Heart left ventricle (tissue), 16 donors: ENCODE measurements at regions not wholly inside any gene's neighbourhood (a gene's known extent, or its start where the extent isn't known, plus 50 kb on each side); places are given as distances from the start of the nearest gene placed in this dataset.

Experiments
- ATAC-seq, 4 donors: fragments of 200-7000 bp; cut with Tn5 transposase; one replicate each; pipeline ENCODE4 v1.9.1; 2020 to 2022; ENCODE audit warnings: moderate library complexity in 4 of 4, mild to moderate bottlenecking in 3 of 4, moderate number of reproducible peaks in 1 of 4
- DNase-seq, 5 donors: peaks; one replicate each; pipeline ENCODE4 v3.0.0-alpha.2; 2020
- H3K27ac ChIP-seq, 12 donors: fragments of 200-600 bp; sonication (generic) in 4 of 12; one replicate each; pipeline versions ENCODE4 v1.5.0 to v1.8.0; 2016 to 2022; ENCODE audit warnings: mild to moderate bottlenecking in 2 of 12
- H3K27me3 ChIP-seq, 9 donors: fragments of 200-600 bp; sonication (generic) in 2 of 9; one replicate each; pipeline versions ENCODE4 v1.5.1 to v1.8.0; 2016 to 2022; ENCODE audit warnings: mild to moderate bottlenecking in 3 of 9
- H3K36me3 ChIP-seq, 9 donors: fragments of 200-600 bp; sonication (generic) in 2 of 9; one replicate each; pipeline versions ENCODE4 v1.5.0 to v1.8.0; 2018 to 2022; ENCODE audit warnings: mild to moderate bottlenecking in 2 of 9
- H3K4me1 ChIP-seq, 12 donors: fragments of 200-600 bp; sonication (generic) in 4 of 12; one replicate each; pipeline versions ENCODE4 v1.5.0 to v1.8.0; 2016 to 2022; ENCODE audit warnings: mild to moderate bottlenecking in 3 of 12
- H3K4me3 ChIP-seq, 12 donors: fragments of 200-600 bp; sonication (generic) in 4 of 12; one replicate each; pipeline versions ENCODE4 v1.5.0 to v1.8.0; 2017 to 2022; ENCODE audit warnings: mild to moderate bottlenecking in 9 of 12, moderate library complexity in 4 of 12
- H3K9me3 ChIP-seq, 12 donors: fragments of 200-600 bp; sonication (generic) in 4 of 12; one replicate each; pipeline versions ENCODE4 v1.5.0 to v1.8.0; 2016 to 2022; ENCODE audit warnings: mild to moderate bottlenecking in 1 of 12
- CTCF ChIP-seq, 12 donors: fragments of 200-600 bp; sonication (generic) in 4 of 12; IDR thresholded peaks; one replicate each; pipeline versions ENCODE4 v1.5.0 to v1.8.0; 2018 to 2022; ENCODE audit warnings: antibody characterized with exemption in 12 of 12, mild to moderate bottlenecking in 5 of 12
- POLR2A ChIP-seq, 2 donors: fragments of 450-650 bp; IDR thresholded peaks; one replicate each; pipeline ENCODE4 v1.6.1; 2017; ENCODE audit warnings: antibody characterized with exemption in 2 of 2, mild to moderate bottlenecking in 2 of 2, moderate library complexity in 2 of 2
- whole genome bisulfite sequencing, 4 donors: extraction: QIAGEN DNeasy Blood & Tissue Kit in 2 of 4; methylation state at CpG; one replicate each; pipeline versions ENCODE4 v1.1.5 to v1.1.7; 2013 to 2018; 5-methylcytosine and 5-hydroxymethylcytosine counted together
- intact Hi-C, 10 donors: fragments of 100-400 bp; cut with DNase I; formaldehyde crosslinking; loops; one replicate each; pipeline versions ENCODE4 v1.11.1 to v1.14.2; 2022
- donor health status: ischemic (EF 13 %, LVEDD 7.1; RV severe dilation, severe dysfunction).
- donor health status: healthy with polysubstance abuse.
- donor health status: DM: no; HTN: yes; CAD: no.
- donor health status: DM: no; HTN: no; CAD: no.
- donor health status: ischemic (EF 25% LVEDD 6.9; RV normal size, moderate dysfunction).
- donor health status: ischemic (EF 25% LVEDD 5.7; RV mildly dilated, moderate dysfunction).
- donor health status: healthy.
- donor health status: DM: yes; HTN: yes; CAD: no.
- donor health status: ischemic (EF 35%, LVEDD 5.7; RV mildly dilated, moderate dysfunction).
- donor health status: nonischemic (EF 11% LVEDD 7.7; RV severe dilation, severe dysfunction).
- donor health status: DM: yes; HTN: yes; CAD: no.
- donor health status: PGD.
- donor health status: ischemic (EF 29% LVEDD 5.4; RV normal size, mild dysfunction).
- donor health status: nonischemic (EF 23%, LVEDD 6.1; RV moderate dilation, normal function).

- DNase-seq (no peak), ATAC-seq (no peak)
- Histone ChIP-seq H3K27ac (no peak overlapping the region), H3K27me3 (no peaks in the 10 kb centered on the region), H3K4me1 (no peaks in the 10 kb centered on the region), H3K9me3 (peaks cover 0 to 28% (median 12%) of the 10 kb centered on the region in 12 donors), H3K4me3 (no peak overlapping the region), H3K36me3 (no peaks in the 10 kb centered on the region)
- WGBS, 4 donors, result 96 to 98% (median 98%) methylated on average over 1 of the region's 1 CpG
- intact Hi-C loops, result no loop called here
- TF ChIP-seq CTCF (IDR thresholded peaks at IDR 0.05) (no peak), POLR2A (IDR thresholded peaks at IDR 0.05) (no peak)
These were observed 165.0 kb downstream of the SUCNR1 start for GRCh38 chr3:152038490-152038889.

- no peaks in the 10 kb centered on the region for H3K4me1 ChIP-seq
- intact Hi-C loops, result no loop called here
- WGBS, 4 donors, result 83 to 95% (median 93%) methylated on average over 1 of the region's 1 CpG
- DNase-seq (no peak), ATAC-seq (no peak)
- no peak overlapping the region for H3K4me3 ChIP-seq
- no peaks in the 10 kb centered on the region for H3K27me3 ChIP-seq
- H3K9me3 ChIP-seq, result peaks cover 0 to 28% (median 12%) of the 10 kb centered on the region in 12 donors
- H3K27ac ChIP-seq, result no peak overlapping the region
- TF ChIP-seq POLR2A (IDR thresholded peaks at IDR 0.05), result no peak
- TF ChIP-seq CTCF (IDR thresholded peaks at IDR 0.05), result no peak
- no peaks in the 10 kb centered on the region for H3K36me3 ChIP-seq
These were observed 166.4 kb downstream of the SUCNR1 start for GRCh38 chr3:152039887-152040286.

- DNase-seq, result no peak
- H3K36me3 ChIP-seq, result no peaks in the 10 kb centered on the region
- no peak for ATAC-seq
- TF ChIP-seq POLR2A (IDR thresholded peaks at IDR 0.05), result no peak
- TF ChIP-seq CTCF (IDR thresholded peaks at IDR 0.05), result no peak
- no peaks in the 10 kb centered on the region for H3K4me1 ChIP-seq
- WGBS, 4 donors, result 53 to 74% (median 68%) methylated on average over 1 of the region's 1 CpG
- no peak overlapping the region for H3K27ac ChIP-seq
- peaks cover 0 to 28% (median 12%) of the 10 kb centered on the region in 12 donors for H3K9me3 ChIP-seq
- no peak overlapping the region for H3K4me3 ChIP-seq
- intact Hi-C loops, result no loop called here
- no peaks in the 10 kb centered on the region for H3K27me3 ChIP-seq
These were observed 166.9 kb downstream of the SUCNR1 start for GRCh38 chr3:152040319-152040718.

GRCh38 chr3:152043620-152044019, 170.2 kb downstream of the SUCNR1 start:
- H3K27me3 ChIP-seq, result no peaks in the 10 kb centered on the region
- H3K36me3 ChIP-seq, result no peaks in the 10 kb centered on the region
- intact Hi-C loops, result no loop called here
- DNase-seq, result no peak
- H3K4me3 ChIP-seq, result no peak overlapping the region
- H3K9me3 ChIP-seq, result no peaks in the 10 kb centered on the region
- no peak overlapping the region for H3K27ac ChIP-seq
- H3K4me1 ChIP-seq, result peaks cover 0 to 6% (median 0%) of the 10 kb centered on the region in 12 donors
- ATAC-seq, result no peak
- 71 to 86% (median 75%) methylated on average over 3 of the region's 3 CpGs for WGBS, 4 donors
- TF ChIP-seq CTCF (IDR thresholded peaks at IDR 0.05), result no peak
- no peak for TF ChIP-seq POLR2A (IDR thresholded peaks at IDR 0.05)
